ENCODE measurements at regions not wholly inside any gene's neighbourhood (a gene's known extent, or its start where the extent isn't known, plus 50 kb on each side); places are given as distances from the start of the nearest gene placed in this dataset.
A peak's percentile ranks its signal among the peaks of the same experiment; 100 is the strongest.

GRCh38 chr7:22676385-22676784 lies 50.6 kb upstream of the IL6 start:
- DNase-seq, result no peak

- peak; percentile 75 for DNase-seq
These were observed 51.1 kb upstream of the IL6 start for GRCh38 chr7:22675917-22676343.

- DNase-seq, result no peak
These were observed 51.6 kb upstream of the IL6 start for GRCh38 chr7:22675421-22675820.

- no peak for DNase-seq
These were observed 53.9 kb upstream of the IL6 start for GRCh38 chr7:22672846-22673680.

- no peak for DNase-seq
These were observed 55.7 kb upstream of the IL6 start for GRCh38 chr7:22671177-22671879.

- no peak for DNase-seq
These were observed 56.6 kb upstream of the IL6 start for GRCh38 chr7:22670422-22670815.

GRCh38 chr7:22669692-22670421 lies 57.1 kb upstream of the IL6 start:
- no peak for DNase-seq

- DNase-seq, result no peak
These were observed 58.0 kb upstream of the IL6 start for GRCh38 chr7:22668971-22669401.

- no peak for DNase-seq
These were observed 59.3 kb upstream of the IL6 start for GRCh38 chr7:22667562-22668239.

- DNase-seq, result no peak
These were observed 59.8 kb upstream of the IL6 start for GRCh38 chr7:22667187-22667561.

- DNase-seq, result no peak
These were observed 60.3 kb upstream of the IL6 start for GRCh38 chr7:22666732-22667131.

GRCh38 chr7:22665923-22666322 lies 61.1 kb upstream of the IL6 start:
- no peak for DNase-seq

GRCh38 chr7:22664988-22665798 lies 61.8 kb upstream of the IL6 start:
- DNase-seq, result no peak

- DNase-seq, result no peak
These were observed 63.3 kb upstream of the IL6 start for GRCh38 chr7:22663721-22664120.

- DNase-seq, result no peak
These were observed 63.7 kb upstream of the IL6 start for GRCh38 chr7:22663357-22663718.

- DNase-seq, result no peak
These were observed 64.2 kb upstream of the IL6 start for GRCh38 chr7:22662556-22663356.

- no peak for DNase-seq
These were observed 65.0 kb upstream of the IL6 start for GRCh38 chr7:22662036-22662435.

GRCh38 chr7:22660732-22661131 lies 66.3 kb upstream of the IL6 start:
- no peak for DNase-seq

- DNase-seq, result no peak
These were observed 66.7 kb upstream of the IL6 start for GRCh38 chr7:22660293-22660692.

- no peak for DNase-seq
These were observed 67.3 kb upstream of the IL6 start for GRCh38 chr7:22659741-22660140.

- no peak for DNase-seq
These were observed 69.0 kb upstream of the IL6 start for GRCh38 chr7:22658031-22658430.

All from CD4-positive, alpha-beta T cell treated with Interleukin-21 for 1 hour (primary cell).